Loucy (cell line): ENCODE measurements at regions not wholly inside any gene's neighbourhood (a gene's known extent, or its start where the extent isn't known, plus 50 kb on each side); places are given as distances from the start of the nearest gene placed in this dataset.

Experiments
- H2AFZ ChIP-seq: fragments of 200-600 bp; sonication (generic); 2 replicates; pipeline ENCODE4 v1.6.0; 2016; ENCODE audit warnings: antibody characterized with exemption, mild to moderate bottlenecking, low read length, moderate library complexity
- H3F3A ChIP-seq: fragments of 200-600 bp; 2 replicates; pipeline ENCODE4 v1.6.0; 2016; ENCODE audit warnings: antibody characterized with exemption, low read depth, mild to moderate bottlenecking
- H3K27me3 ChIP-seq: fragments of 200-600 bp; sonication (generic); 2 replicates; pipeline ENCODE4 v1.6.1; 2014; ENCODE audit warnings: low read length, mild to moderate bottlenecking; ENCODE audit not compliant: insufficient read depth, poor library complexity, severe bottlenecking
- H3K36me3 ChIP-seq: fragments of 200-600 bp; sonication (generic); 2 replicates; pipeline ENCODE4 v1.6.1; 2016; ENCODE audit warnings: low read length; ENCODE audit not compliant: insufficient read depth
- H3K4me1 ChIP-seq: fragments of 200-600 bp; sonication (generic); 2 replicates; pipeline ENCODE4 v1.5.1; 2014; ENCODE audit warnings: low read length, mild to moderate bottlenecking; ENCODE audit not compliant: insufficient read depth, poor library complexity, severe bottlenecking
- H3K4me2 ChIP-seq: fragments of 200-600 bp; sonication (generic); 2 replicates; pipeline ENCODE4 v1.6.0; 2014; ENCODE audit warnings: antibody characterized with exemption, low read length, low read depth, mild to moderate bottlenecking; ENCODE audit not compliant: poor library complexity, severe bottlenecking
- H3K4me3 ChIP-seq: fragments of 200-600 bp; sonication (generic); 2 replicates; pipeline ENCODE4 v1.5.1; 2014; ENCODE audit warnings: low read length, mild to moderate bottlenecking, mixed read lengths; ENCODE audit not compliant: poor library complexity, severe bottlenecking
- H3K79me2 ChIP-seq: fragments of 200-600 bp; sonication (generic); 2 replicates; pipeline ENCODE4 v1.6.1; 2014; ENCODE audit warnings: low read length; ENCODE audit not compliant: insufficient read depth
- H3K9ac ChIP-seq: fragments of 200-600 bp; sonication (generic); 2 replicates; pipeline ENCODE4 v1.6.0; 2014; ENCODE audit warnings: mild to moderate bottlenecking, low read depth, low read length, moderate library complexity; ENCODE audit not compliant: poor library complexity, severe bottlenecking
- H3K9me2 ChIP-seq: fragments of 200-600 bp; sonication (generic); replicated peaks from 2 replicates; pipeline ENCODE4 v1.6.1; 2016; ENCODE audit warnings: low read depth, low read length, mixed read lengths
- H3K9me3 ChIP-seq: fragments of 200-600 bp; sonication (generic); 2 replicates; pipeline ENCODE4 v1.6.1; 2014; ENCODE audit warnings: mild to moderate bottlenecking, antibody characterized with exemption, low read length, low read depth; ENCODE audit not compliant: insufficient read depth
- H4K20me1 ChIP-seq: fragments of 200-600 bp; sonication (generic); 2 replicates; pipeline ENCODE4 v1.6.0; 2014; ENCODE audit warnings: antibody characterized with exemption, low read length, mild to moderate bottlenecking; ENCODE audit not compliant: insufficient read depth, poor library complexity, severe bottlenecking
- CTCF ChIP-seq: fragments of 200-600 bp; sonication (generic); conservative IDR thresholded peaks from 2 replicates; pipeline ENCODE4 v1.5.1; 2014; ENCODE audit warnings: mild to moderate bottlenecking, antibody characterized with exemption, low read length
- EZH2phosphoT487 ChIP-seq: fragments of 200-600 bp; IDR thresholded peaks from 2 replicates; pipeline ENCODE4 v1.6.1; 2018; ENCODE audit warnings: antibody characterized with exemption, mild to moderate bottlenecking, moderate library complexity, borderline replicate concordance

DNA sequence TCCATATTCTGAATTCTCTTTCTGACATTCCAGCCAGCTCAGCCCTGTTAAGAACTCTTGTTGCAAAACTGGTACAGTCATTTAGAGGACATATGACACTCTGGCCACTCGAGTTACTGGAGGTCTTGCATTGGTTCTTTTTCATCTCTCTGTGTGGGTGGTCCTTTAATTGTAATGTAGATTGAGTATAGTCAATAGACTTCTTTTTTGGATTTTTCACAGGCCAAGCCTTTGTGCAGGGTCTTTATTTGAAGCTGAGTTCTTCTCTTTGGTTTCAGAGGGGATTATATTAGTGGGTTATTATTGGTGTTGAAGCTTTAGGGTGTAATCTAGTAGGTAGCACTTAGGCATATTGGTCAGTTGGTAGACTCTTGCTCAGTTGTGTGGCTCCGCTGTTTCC, 118.0 kb upstream of the GIMD1 start:
- Histone ChIP-seq H3K79me2 (no peaks in the 10 kb centered on the region), H3K4me2 (no peak overlapping the region), H3K27me3 (no peaks in the 10 kb centered on the region)

DNA sequence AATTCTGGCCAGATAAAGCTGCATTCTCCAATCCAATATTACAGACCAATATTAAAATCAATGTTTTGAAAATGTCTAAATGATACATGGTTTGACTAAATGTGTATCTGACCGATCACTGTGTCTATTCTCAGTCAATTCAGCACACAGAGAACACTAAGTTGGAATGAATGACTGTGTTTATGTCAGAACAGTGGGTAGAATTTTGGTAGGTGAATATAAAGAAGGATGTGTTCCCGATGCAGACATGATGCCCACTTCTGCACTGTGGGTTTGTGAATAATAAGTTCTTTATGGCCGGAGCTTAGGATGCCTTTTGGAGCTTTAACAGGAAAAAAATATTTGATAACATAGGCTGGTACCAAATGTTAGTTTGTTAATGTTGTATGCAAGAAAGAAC, 113.2 kb upstream of the GIMD1 start:
- no peaks in the 10 kb centered on the region for H3K36me3 ChIP-seq
- H3K27me3 ChIP-seq = no peaks in the 10 kb centered on the region
- H3K4me1 ChIP-seq = no peaks in the 10 kb centered on the region
- H3K9ac ChIP-seq = no peak overlapping the region
- no peaks in the 10 kb centered on the region for H4K20me1 ChIP-seq
- H3K4me2 ChIP-seq = no peak overlapping the region
- no peak for TF ChIP-seq CTCF
- TF ChIP-seq EZH2phosphoT487 = no peak
- H3K9me3 ChIP-seq = no peaks in the 10 kb centered on the region
- H2AFZ ChIP-seq = no peak overlapping the region
- no peaks in the 10 kb centered on the region for H3F3A ChIP-seq
- no peaks in the 10 kb centered on the region for H3K79me2 ChIP-seq
- no peak overlapping the region for H3K4me3 ChIP-seq
- no peaks in the 10 kb centered on the region for H3K9me2 ChIP-seq

More for the DNA sequence above, 118.0 kb upstream of the GIMD1 start:
- Histone ChIP-seq H3K36me3 (no peaks in the 10 kb centered on the region), H3K4me3 (no peak overlapping the region), H3K4me1 (no peaks in the 10 kb centered on the region), H3K9me3 (no peaks in the 10 kb centered on the region), H3F3A (no peaks in the 10 kb centered on the region), H4K20me1 (no peaks in the 10 kb centered on the region), H3K9me2 (no peaks in the 10 kb centered on the region), H3K9ac (no peak overlapping the region), H2AFZ (no peak overlapping the region)
- TF ChIP-seq EZH2phosphoT487 (no peak), CTCF (no peak)

- Histone ChIP-seq H3K9me3 (no peaks in the 10 kb centered on the region), H3K27me3 (no peaks in the 10 kb centered on the region), H2AFZ (no peak overlapping the region), H3K79me2 (no peaks in the 10 kb centered on the region), H4K20me1 (no peaks in the 10 kb centered on the region), H3K4me1 (no peaks in the 10 kb centered on the region), H3K4me3 (no peak overlapping the region), H3K4me2 (no peak overlapping the region), H3K36me3 (no peaks in the 10 kb centered on the region), H3K9me2 (no peaks in the 10 kb centered on the region), H3K9ac (no peak overlapping the region), H3F3A (no peaks in the 10 kb centered on the region)
- TF ChIP-seq CTCF (no peak), EZH2phosphoT487 (no peak)
Measured at GRCh38 chr4:106478152-106478551, 109.6 kb upstream of the GIMD1 start.
